NB4 (cell line): ENCODE measurements at regions not wholly inside any gene's neighbourhood (a gene's known extent, or its start where the extent isn't known, plus 50 kb on each side); places are given as distances from the start of the nearest gene placed in this dataset.

Experiments
- CTCF ChIP-seq: IDR thresholded peaks from one replicate; pipeline ENCODE4 v1.5.1; 2012; ENCODE audit warnings: low read depth, low read length
- MAX ChIP-seq: IDR thresholded peaks from 2 replicates; pipeline ENCODE4 v1.6.1; 2011; ENCODE audit warnings: low read depth, low read length
- POLR2A ChIP-seq: IDR thresholded peaks from 2 replicates; pipeline ENCODE4 v1.6.1; 2011; ENCODE audit warnings: mild to moderate bottlenecking; ENCODE audit not compliant: insufficient read length; ENCODE audit errors: extremely low read depth

GRCh38 chr10:113287592-113287991, 265.3 kb upstream of the HABP2 start:
- TF ChIP-seq CTCF (no peak), POLR2A (no peak), MAX (no peak)
